ENCODE measurements at regions not wholly inside any gene's neighbourhood (a gene's known extent, or its start where the extent isn't known, plus 50 kb on each side); places are given as distances from the start of the nearest gene placed in this dataset.

DNA sequence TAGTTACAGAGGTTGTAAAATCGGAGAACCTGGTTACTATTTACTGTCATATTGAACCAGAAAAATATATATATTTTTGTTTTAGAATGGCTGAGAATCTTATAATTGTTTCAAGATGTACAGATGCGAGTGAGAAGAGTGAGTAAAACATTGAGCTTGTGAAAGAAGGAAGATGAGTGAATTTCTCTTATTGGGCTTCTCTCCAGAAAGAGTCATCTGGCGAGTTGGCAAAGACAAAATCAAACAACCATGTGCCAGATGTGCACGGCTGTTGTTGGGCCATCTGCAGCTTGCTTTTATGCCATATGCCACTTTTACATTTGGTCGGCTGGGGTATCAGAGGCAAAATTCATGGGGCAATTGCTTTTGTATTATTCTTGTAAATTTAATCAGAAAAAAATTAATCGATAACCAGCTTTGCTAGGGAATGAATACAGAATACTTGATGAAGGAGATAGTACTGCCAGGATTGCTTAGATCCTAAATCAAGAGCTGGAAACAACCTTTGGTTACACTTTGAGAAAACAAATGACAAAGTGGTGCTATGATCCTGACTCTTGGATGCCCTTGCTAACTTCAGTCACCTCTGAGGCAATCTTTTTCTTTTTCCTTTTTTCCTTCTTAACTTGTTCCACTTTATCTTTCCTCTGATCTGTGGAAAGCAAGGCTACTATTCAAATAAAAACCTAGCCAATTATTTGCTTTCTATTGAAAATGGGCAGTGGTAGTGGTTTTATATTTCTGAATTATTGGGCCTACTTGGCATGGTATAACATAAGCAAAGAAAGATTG lies 97.1 kb upstream of the GRIK2 start:
- no peak for DNase-seq (ENCODE audit: low spot score in 2 of 2)
- intact Hi-C loops (cut with DNase I; ENCODE audit: low total_unique reads) = no loop called here
- no peak overlapping the region for H3K4me3 ChIP-seq (ENCODE audit: low read depth, poor library complexity, severe bottlenecking)
- TF ChIP-seq POLR2A (IDR thresholded peaks at IDR 0.05) = no peak
- TF ChIP-seq, protein P1, sequence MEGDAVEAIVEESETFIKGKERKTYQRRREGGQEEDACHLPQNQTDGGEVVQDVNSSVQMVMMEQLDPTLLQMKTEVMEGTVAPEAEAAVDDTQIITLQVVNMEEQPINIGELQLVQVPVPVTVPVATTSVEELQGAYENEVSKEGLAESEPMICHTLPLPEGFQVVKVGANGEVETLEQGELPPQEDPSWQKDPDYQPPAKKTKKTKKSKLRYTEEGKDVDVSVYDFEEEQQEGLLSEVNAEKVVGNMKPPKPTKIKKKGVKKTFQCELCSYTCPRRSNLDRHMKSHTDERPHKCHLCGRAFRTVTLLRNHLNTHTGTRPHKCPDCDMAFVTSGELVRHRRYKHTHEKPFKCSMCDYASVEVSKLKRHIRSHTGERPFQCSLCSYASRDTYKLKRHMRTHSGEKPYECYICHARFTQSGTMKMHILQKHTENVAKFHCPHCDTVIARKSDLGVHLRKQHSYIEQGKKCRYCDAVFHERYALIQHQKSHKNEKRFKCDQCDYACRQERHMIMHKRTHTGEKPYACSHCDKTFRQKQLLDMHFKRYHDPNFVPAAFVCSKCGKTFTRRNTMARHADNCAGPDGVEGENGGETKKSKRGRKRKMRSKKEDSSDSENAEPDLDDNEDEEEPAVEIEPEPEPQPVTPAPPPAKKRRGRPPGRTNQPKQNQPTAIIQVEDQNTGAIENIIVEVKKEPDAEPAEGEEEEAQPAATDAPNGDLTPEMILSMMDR (IDR thresholded peaks at IDR 0.05) = no peak
- WGBS, 2 donors = 35 to 39% methylated on average over 6 of the region's 6 CpGs

DNA sequence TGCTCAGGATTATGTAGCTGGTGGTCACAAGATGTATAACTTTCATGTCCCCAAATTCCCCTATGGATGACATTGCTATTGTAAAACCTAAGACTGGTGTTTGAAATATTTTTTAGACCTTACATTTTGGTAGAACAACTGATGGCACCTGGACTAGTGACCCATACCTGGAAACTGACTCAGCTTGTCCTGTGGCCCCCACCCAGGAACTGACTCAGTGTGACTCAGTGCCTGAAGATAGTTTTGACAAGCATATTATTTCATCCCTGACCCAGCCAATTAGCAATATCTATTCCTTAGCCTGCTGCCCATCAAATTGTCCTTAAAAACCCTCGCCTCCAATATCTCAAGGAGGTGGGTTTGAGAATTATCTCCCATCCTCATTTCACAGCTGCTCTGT lies 90.9 kb upstream of the GRIK2 start:
- intact Hi-C loops (cut with DNase I; ENCODE audit: low total_unique reads) = no loop called here
- H3K4me3 ChIP-seq (ENCODE audit: low read depth, poor library complexity, severe bottlenecking) = no peak overlapping the region
- TF ChIP-seq, protein P1 (IDR thresholded peaks at IDR 0.05) = no peak
- no peak for TF ChIP-seq POLR2A (IDR thresholded peaks at IDR 0.05)
- DNase-seq (ENCODE audit: low spot score in 2 of 2) = no peak
- 85 to 90% methylated on average over 1 of the region's 1 CpG for WGBS, 2 donors

DNA sequence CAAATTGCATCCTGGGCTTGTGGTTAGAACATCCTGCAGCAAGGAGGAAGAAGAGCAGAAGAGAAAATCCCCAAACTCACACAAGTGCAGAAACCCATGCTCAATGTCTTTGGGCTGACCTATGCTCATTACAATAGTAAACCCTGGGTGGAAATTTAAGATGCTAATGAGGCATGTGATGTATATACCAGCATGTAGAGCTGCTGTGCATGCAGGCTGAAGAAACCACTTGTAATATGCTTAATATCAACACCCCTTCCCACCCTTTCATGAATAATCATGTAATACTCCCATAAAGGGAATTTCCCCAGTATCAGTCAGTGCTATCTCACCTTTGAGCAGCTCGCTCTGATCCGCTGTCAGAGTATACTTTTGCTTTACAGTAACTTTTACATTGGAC lies 90.0 kb upstream of the GRIK2 start:
- H3K4me3 ChIP-seq (ENCODE audit: low read depth, poor library complexity, severe bottlenecking) = no peak overlapping the region
- WGBS, 2 donors = 95 to 96% methylated on average over 2 of the region's 2 CpGs
- TF ChIP-seq POLR2A (IDR thresholded peaks at IDR 0.05) = no peak
- TF ChIP-seq, protein P1 (IDR thresholded peaks at IDR 0.05) = no peak
- intact Hi-C loops (cut with DNase I; ENCODE audit: low total_unique reads) = no loop called here
- no peak for DNase-seq (ENCODE audit: low spot score in 2 of 2)

DNA sequence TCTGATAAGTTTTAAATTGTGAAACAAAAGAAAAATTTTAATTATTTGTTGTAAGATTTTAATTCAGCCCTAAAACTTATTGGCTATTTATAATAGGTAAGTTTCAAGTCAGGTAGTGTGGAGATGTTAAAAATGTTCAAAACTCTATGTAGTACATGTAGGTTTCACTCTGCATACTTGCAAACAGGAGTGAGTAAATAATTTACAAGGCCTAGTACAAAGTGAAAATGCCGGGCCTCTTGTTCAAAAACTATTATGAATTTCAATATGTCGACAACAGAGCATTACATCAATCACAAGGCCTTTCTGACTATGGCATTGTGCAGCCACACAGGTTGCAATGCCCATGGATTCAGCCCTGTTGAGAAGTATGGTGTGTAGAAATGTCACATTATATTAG lies 80.9 kb upstream of the GRIK2 start:
- no peak overlapping the region for H3K4me3 ChIP-seq (ENCODE audit: low read depth, poor library complexity, severe bottlenecking)
- no peak for DNase-seq (ENCODE audit: low spot score in 2 of 2)
- no peak for TF ChIP-seq POLR2A (IDR thresholded peaks at IDR 0.05)
- TF ChIP-seq, protein P1 (IDR thresholded peaks at IDR 0.05) = no peak
- intact Hi-C loops (cut with DNase I; ENCODE audit: low total_unique reads) = loop anchor here (5.0 kb wide), 1 partner anchor 100 kb away; no protein-coding TSS in a partner anchor
- 81 to 84% methylated on average over 2 of the region's 2 CpGs for WGBS, 2 donors

DNA sequence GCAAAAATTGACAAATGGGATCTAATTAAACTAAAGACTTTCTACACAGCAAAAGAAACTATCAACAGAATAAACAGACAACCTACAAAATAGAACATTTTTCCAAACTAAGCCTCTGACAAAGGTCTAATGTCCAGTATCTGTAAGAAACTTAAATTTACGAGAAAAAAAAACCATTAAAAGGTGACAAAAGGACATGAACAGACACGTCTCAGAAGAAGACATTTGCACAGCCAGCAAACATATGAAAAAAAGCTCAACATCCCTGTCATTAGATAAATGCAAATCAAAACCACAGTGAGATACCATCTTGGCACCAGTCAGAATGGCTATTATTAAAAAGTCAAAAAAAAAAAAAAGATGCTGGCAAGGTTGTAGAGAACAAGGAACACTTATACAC lies 70.6 kb upstream of the GRIK2 start:
- WGBS, 2 donors = 54 to 55% methylated on average over 2 of the region's 2 CpGs
- intact Hi-C loops (cut with DNase I; ENCODE audit: low total_unique reads) = no loop called here
- no peak for TF ChIP-seq POLR2A (IDR thresholded peaks at IDR 0.05)
- TF ChIP-seq, protein P1 (IDR thresholded peaks at IDR 0.05) = no peak
- DNase-seq (ENCODE audit: low spot score in 2 of 2) = no peak
- H3K4me3 ChIP-seq (ENCODE audit: low read depth, poor library complexity, severe bottlenecking) = no peak overlapping the region

DNA sequence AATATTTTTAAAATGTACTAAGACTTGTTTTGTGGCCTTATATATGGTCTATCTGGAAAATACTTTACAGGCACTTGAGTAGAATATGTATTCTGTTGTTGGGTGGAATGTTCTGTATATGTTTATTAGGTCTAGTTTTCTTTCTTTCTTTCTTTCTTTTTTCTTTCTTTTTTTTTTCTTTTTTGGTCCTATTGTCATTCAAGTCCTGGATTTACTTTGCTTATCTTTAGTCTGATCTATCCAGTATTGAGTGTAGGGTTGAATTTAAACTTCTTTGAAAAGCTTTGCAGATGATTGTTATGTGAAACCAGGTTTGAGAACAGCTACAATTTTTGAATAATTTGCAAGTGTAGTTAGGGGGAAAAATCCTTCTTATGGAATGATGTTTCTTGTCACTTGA lies 67.1 kb upstream of the GRIK2 start:
- TF ChIP-seq, protein P1 (IDR thresholded peaks at IDR 0.05) = no peak
- no peak for TF ChIP-seq POLR2A (IDR thresholded peaks at IDR 0.05)
- DNase-seq (ENCODE audit: low spot score in 2 of 2) = no peak
- H3K4me3 ChIP-seq (ENCODE audit: low read depth, poor library complexity, severe bottlenecking) = no peak overlapping the region
- intact Hi-C loops (cut with DNase I; ENCODE audit: low total_unique reads) = no loop called here

Data from lower leg skin (tissue), 4 donors.